GM12872 (cell line): ENCODE measurements at regions not wholly inside any gene's neighbourhood (a gene's known extent, or its start where the extent isn't known, plus 50 kb on each side); places are given as distances from the start of the nearest gene placed in this dataset.

Source experiments
- CTCF ChIP-seq: IDR thresholded peaks from 3 replicates; pipeline ENCODE4 v1.5.1; 2011; ENCODE audit warnings: low read depth, mild to moderate bottlenecking, low read length, moderate library complexity; ENCODE audit not compliant: insufficient read depth

- TF ChIP-seq CTCF, result no peak
Measured at GRCh38 chr5:158456756-158457155, 597.8 kb upstream of the CLINT1 start.

- TF ChIP-seq CTCF, result no peak
Measured at GRCh38 chr5:158456241-158456640, 597.3 kb upstream of the CLINT1 start.

- no peak for TF ChIP-seq CTCF
Measured at GRCh38 chr5:158451993-158452672, 593.2 kb upstream of the CLINT1 start.

- no peak for TF ChIP-seq CTCF
Measured at GRCh38 chr5:158451203-158451992, 592.5 kb upstream of the CLINT1 start.

GRCh38 chr5:158450751-158451171 lies 591.8 kb upstream of the CLINT1 start:
- TF ChIP-seq CTCF, result no peak

- TF ChIP-seq CTCF, result no peak
Measured at GRCh38 chr5:158436271-158437065, 577.5 kb upstream of the CLINT1 start.

- no peak for TF ChIP-seq CTCF
Measured at GRCh38 chr5:158435161-158435616, 576.2 kb upstream of the CLINT1 start.
